ENCODE measurements at regions not wholly inside any gene's neighbourhood (a gene's known extent, or its start where the extent isn't known, plus 50 kb on each side); places are given as distances from the start of the nearest gene placed in this dataset.

DNA sequence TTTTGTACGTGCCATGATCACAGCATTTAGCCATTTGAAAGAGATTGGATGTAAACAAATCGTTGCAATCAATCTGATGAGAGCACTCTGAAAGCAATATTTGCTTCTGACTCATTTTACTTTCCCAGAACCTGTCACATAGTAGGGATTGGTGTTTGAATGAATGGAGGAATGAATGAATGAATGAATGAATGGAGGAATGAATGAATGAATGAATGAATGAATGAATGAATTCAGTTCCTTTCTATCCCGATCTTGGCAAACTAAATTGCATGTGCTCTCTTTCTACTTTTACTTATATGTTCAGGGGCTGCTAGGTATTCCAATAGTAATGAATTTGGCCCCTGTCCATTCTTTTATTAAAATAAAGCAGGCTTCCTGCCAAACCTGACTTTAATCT is 1091.7 kb upstream of the CELF2 start:
- TF ChIP-seq CTCF (conservative IDR thresholded peaks at IDR 0.05) (no peak), EZH2 (IDR thresholded peaks at IDR 0.05; ENCODE audit: low read depth) (no peak)
